ENCODE measurements at regions not wholly inside any gene's neighbourhood (a gene's known extent, or its start where the extent isn't known, plus 50 kb on each side); places are given as distances from the start of the nearest gene placed in this dataset.

- TF ChIP-seq POLR2A (IDR thresholded peaks at IDR 0.05) (no peak), CTCF (IDR thresholded peaks at IDR 0.05) (no peak)
Measured at GRCh38 chr4:103885152-103885551, 165.4 kb upstream of the TACR3 start.
